Naive B cell (primary cell): ENCODE measurements at regions not wholly inside any gene's neighbourhood (a gene's known extent, or its start where the extent isn't known, plus 50 kb on each side); places are given as distances from the start of the nearest gene placed in this dataset.
"Not testable (repeated sequence)": the region's sequence is repeated elsewhere in the genome, so short reads cannot be mapped to it uniquely, and the experiment has no call there.

Experiments used
- ATAC-seq, 2 donors: fragments of 150-1000 bp; cut with Tn5 transposase; 2 replicates each; pipeline ENCODE4 v1.10.0; 2021; ENCODE audit warnings: low read depth in 2 of 2, mild to moderate bottlenecking in 2 of 2, moderate library complexity in 2 of 2
- DNase-seq: peaks from one replicate; pipeline ENCODE4 v3.0.0; 2022
- H3K27ac Mint-ChIP-seq, 6 donors: one replicate each; pipeline ENCODE4 v1.8.0; 2020 to 2022; ENCODE audit warnings: mild to moderate bottlenecking in 6 of 6, mixed read lengths in 6 of 6, moderate library complexity in 5 of 6, inconsistent platforms in 2 of 6
- H3K27me3 Mint-ChIP-seq, 3 donors: one replicate each; pipeline ENCODE4 v1.8.0; 2021 to 2022; ENCODE audit warnings: mixed read lengths in 3 of 3, mild to moderate bottlenecking in 1 of 3
- H3K36me3 Mint-ChIP-seq, 2 donors: one replicate each; pipeline ENCODE4 v1.8.0; 2020 to 2022; ENCODE audit warnings: mixed read lengths in 2 of 2, inconsistent platforms in 1 of 2, mild to moderate bottlenecking in 1 of 2
- H3K4me1 Mint-ChIP-seq, 3 donors: one replicate each; pipeline ENCODE4 v1.8.0; 2020 to 2022; ENCODE audit warnings: mixed read lengths in 3 of 3, inconsistent platforms in 1 of 3, mild to moderate bottlenecking in 1 of 3, moderate library complexity in 1 of 3
- H3K4me3 Mint-ChIP-seq, 8 donors: one replicate each; pipeline ENCODE4 v1.8.0; 2020 to 2022; ENCODE audit warnings: mild to moderate bottlenecking in 8 of 8, mixed read lengths in 8 of 8, moderate library complexity in 8 of 8, inconsistent platforms in 2 of 8
- H3K9me3 Mint-ChIP-seq, 7 donors: one replicate each; pipeline ENCODE4 v1.8.0; 2020 to 2022; ENCODE audit warnings: mixed read lengths in 7 of 7, mild to moderate bottlenecking in 5 of 7, inconsistent platforms in 2 of 7, moderate library complexity in 1 of 7

DNA sequence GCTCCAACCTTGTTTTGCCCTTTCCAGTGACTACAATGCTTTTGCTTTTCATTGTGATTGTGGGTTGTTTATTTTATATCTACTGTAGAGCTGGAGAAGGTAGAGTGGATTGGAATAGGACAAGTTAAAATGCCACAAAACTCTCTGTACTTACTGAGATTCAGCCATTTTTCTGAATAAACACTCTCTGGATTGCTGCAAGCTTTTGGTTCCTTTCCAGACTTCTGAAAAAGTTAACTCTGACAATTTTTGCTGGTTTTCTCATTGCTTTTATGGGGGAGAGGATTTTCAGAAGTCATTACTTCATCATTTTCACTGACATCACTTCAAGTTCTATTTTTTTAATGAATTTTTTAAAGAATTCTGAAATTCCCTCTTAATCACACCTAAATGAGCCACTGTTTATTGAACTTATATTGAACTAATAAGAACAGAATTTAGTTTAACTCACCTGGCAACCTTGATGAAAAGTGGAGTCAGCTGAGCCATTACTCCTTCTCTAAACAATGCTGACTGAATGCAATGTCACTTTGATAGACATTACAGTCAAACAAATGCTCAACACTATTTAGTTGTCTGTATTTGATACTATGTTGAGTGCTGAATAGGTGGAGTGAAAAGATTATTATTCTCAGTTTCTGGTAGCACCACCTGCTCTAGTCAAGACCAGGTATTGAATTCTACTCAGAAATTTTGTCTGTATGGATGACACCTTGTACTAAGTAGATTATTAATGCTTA lies 303.5 kb downstream of the DLEU7 start:
- Mint-ChIP-seq H3K9me3 (peaks cover 10 to 40% (median 36%) of the 10 kb centered on the region in 7 donors), H3K4me3 (no peak overlapping the region), H3K4me1 (no peaks in the 10 kb centered on the region), H3K27ac (no peak overlapping the region), H3K27me3 (no peaks in the 10 kb centered on the region), H3K36me3 (peaks cover 12 to 28% of the 10 kb centered on the region in 2 donors)
- ATAC-seq (no peak), DNase-seq (no peak)

DNA sequence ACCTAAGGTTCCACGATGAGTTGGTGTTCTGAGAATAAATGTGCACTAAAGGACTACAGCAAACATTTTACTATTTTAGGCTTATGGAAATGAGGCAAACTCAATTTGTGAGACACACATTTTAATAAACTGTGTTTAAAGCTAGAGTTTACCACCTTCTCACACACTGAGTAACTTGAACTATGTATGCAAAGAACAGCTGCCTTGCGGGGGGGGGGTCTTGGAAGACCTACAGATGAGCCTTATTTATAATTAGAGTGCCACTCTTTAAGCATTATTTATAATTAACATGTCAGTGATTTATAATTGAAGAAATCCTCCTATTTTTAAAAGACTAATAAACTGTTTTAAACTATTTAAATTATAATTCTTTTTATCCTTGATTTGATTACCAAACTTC lies 300.4 kb downstream of the DLEU7 start:
- Mint-ChIP-seq H3K27ac (no peak overlapping the region), H3K27me3 (no peaks in the 10 kb centered on the region), H3K36me3 (peaks cover 5 to 9% of the 10 kb centered on the region in 2 donors), H3K4me3 (no peak overlapping the region), H3K4me1 (peaks cover 0 to 3% (median 0%) of the 10 kb centered on the region in 3 donors), H3K9me3 (peaks cover 0 to 16% (median 11%) of the 10 kb centered on the region in 7 donors)
- no peak for DNase-seq
- ATAC-seq, result no peak

DNA sequence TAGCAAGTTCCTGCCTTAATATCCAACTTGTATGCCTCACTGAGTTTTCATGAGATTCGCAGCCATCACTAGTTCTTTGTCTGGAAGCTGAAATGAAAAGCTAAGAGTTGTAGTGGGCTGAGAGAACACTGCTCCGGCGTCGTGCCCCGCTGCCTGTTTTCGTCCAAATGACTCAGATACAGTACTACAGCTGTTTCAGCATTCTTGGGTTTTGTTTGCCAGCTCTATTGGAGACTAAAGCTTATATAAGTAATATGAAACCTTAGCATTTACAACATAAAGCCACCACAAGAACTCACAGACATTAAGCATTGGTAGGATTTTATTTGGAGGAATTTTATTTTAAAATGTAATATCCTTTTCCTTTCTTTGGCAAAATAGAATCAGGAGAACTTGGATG lies 299.7 kb downstream of the DLEU7 start:
- Mint-ChIP-seq H3K4me3 (no peak overlapping the region), H3K27me3 (no peaks in the 10 kb centered on the region), H3K36me3 (peaks cover 4 to 5% of the 10 kb centered on the region in 2 donors), H3K27ac (peak overlapping the region in 1 of 6 donors; percentile 78), H3K9me3 (peaks cover 0 to 12% (median 5%) of the 10 kb centered on the region in 7 donors), H3K4me1 (peaks cover 0 to 8% (median 2%) of the 10 kb centered on the region in 3 donors)
- no peak for DNase-seq
- ATAC-seq, result no peak

DNA sequence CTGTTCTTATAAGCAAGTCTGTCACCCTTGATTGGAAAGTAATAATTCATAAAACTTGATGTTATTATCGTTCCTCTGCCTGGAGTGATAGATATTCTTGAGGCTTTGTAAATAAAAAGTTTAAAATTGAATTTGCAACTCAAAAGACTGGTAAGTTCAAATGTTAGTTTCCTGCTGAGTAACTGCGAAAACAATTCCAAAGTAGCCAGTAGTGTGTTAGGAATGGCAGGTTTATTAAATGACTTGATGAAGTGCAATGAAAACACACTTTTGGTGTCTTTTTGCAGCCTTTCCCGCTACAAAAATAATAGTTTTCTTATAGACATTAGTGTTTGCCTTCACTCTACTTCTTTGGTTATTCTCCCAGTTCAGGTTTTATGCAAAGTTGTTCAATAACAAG lies 299.3 kb downstream of the DLEU7 start:
- no peaks in the 10 kb centered on the region for H3K27me3 Mint-ChIP-seq
- peaks cover 0 to 8% (median 2%) of the 10 kb centered on the region in 7 donors for H3K9me3 Mint-ChIP-seq
- no peak overlapping the region for H3K4me3 Mint-ChIP-seq
- H3K36me3 Mint-ChIP-seq, result peaks cover 0 to under 1% of the 10 kb centered on the region in 2 donors
- H3K4me1 Mint-ChIP-seq, result peaks cover 0 to 12% (median 6%) of the 10 kb centered on the region in 3 donors
- DNase-seq (no peak), ATAC-seq (no peak)
- H3K27ac Mint-ChIP-seq, result no peak overlapping the region

DNA sequence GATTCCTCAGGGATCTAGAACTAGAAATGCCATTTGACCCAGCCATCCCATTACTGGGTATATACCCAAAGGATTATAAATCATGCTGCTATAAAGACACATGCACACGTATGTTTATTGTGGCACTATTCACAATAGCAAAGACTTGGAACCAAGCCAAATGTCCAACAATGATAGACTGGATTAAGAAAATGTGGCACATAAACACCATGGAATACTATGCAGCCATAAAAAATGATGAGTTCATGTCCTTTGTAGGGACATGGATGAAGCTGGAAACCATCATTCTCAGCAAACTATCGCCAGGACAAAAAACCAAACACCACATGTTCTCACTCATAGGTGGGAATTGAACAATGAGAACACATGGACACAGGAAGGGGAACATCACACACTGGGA lies 296.3 kb downstream of the DLEU7 start:
- not testable (repeated sequence) for H3K4me3 Mint-ChIP-seq, DNase-seq, H3K27ac Mint-ChIP-seq, H3K9me3 Mint-ChIP-seq, H3K27me3 Mint-ChIP-seq, ATAC-seq, H3K36me3 Mint-ChIP-seq
- H3K4me1 Mint-ChIP-seq, result peaks cover 6 to 19% (median 17%) of the 10 kb centered on the region in 3 donors

DNA sequence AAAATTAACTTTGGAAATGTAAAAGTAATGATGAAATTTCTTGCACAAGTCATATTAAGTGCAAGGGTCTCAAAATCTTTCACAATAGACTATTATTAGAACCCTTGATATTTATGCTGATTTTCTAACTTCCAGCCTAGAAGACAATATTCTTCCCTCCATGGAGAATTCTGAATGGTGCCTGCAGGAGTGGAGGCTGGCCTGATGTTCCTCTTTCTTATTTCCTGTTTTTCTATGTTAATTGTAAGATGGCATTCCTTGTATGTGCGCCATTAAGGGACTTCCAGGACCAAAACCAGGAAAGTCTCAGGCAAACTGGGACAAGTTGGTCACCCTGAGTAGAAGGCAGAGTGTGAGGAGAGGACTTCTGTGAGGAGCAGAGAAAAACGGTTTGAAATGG lies 294.9 kb downstream of the DLEU7 start:
- peaks cover 6 to 19% (median 17%) of the 10 kb centered on the region in 3 donors for H3K4me1 Mint-ChIP-seq
- DNase-seq (no peak), ATAC-seq (no peak)
- H3K27ac Mint-ChIP-seq, result peak overlapping the region in 1 of 6 donors; percentile 80
- peaks cover 0 to 7% (median 2%) of the 10 kb centered on the region in 7 donors for H3K9me3 Mint-ChIP-seq
- no peak overlapping the region for H3K4me3 Mint-ChIP-seq
- peaks cover 0 to under 1% of the 10 kb centered on the region in 2 donors for H3K36me3 Mint-ChIP-seq
- no peaks in the 10 kb centered on the region for H3K27me3 Mint-ChIP-seq

DNA sequence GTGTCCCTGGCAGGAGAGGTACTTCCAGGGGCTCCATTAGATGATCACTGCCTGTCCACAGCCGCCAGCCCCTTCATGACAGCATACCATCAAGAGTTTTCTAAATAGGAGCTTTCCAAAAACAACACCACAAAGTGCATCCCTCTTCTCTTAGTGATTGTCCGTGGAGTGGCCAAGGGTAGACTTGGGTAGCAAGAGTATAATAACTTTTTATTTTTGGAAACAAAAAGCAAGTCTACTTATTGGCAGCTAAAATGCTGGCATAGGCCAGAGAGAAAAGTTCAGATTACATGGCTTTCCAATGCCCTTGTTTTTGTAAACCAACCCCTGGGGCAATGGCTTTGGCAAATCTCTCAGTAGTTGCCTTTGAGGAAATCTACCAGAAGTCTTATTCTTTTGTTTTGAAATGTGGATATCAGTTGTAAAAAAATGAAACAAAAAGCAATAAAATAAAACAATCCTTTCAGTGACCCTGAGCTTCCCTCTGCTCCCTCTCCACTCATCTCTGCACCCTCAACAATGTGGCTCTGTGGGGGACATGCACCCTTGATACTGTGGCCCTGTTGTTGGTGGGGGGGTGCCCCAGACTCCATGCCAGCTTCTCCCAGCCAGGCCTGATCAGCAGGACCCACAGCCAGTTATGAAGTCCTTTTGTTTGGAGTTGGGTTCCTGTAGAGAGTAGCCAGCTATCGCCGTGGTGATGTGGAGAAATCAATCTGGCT lies 294.1 kb downstream of the DLEU7 start:
- peaks cover 0 to 6% of the 10 kb centered on the region in 2 donors for H3K36me3 Mint-ChIP-seq
- H3K27me3 Mint-ChIP-seq, result no peaks in the 10 kb centered on the region
- no peak for ATAC-seq
- peaks cover 6 to 19% (median 17%) of the 10 kb centered on the region in 3 donors for H3K4me1 Mint-ChIP-seq
- H3K27ac Mint-ChIP-seq, result no peak overlapping the region
- no peak for DNase-seq
- H3K9me3 Mint-ChIP-seq, result peaks cover 0 to 7% (median 2%) of the 10 kb centered on the region in 7 donors
- H3K4me3 Mint-ChIP-seq, result no peak overlapping the region

DNA sequence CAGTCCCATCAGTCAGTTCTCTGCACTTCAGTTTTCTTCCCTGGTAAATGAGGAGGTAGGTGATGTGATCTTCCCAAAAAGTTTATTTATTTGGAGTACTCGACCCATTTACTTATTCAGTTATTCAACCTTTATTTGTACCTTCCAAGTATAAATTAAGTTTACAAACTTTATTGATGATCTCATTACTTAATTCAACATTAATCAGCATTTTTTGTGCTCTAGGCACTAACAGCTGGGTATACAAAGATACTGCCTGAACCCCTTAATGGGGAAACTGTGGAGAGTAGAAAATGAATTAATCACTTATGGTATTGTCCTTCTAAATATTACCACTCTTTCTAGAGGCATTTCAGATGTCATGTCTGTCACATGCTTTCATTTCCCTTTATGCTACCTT lies 293.3 kb downstream of the DLEU7 start:
- no peak for ATAC-seq
- peaks cover 0 to 7% (median 2%) of the 10 kb centered on the region in 7 donors for H3K9me3 Mint-ChIP-seq
- DNase-seq, result no peak
- H3K27me3 Mint-ChIP-seq, result no peaks in the 10 kb centered on the region
- no peak overlapping the region for H3K4me3 Mint-ChIP-seq
- H3K4me1 Mint-ChIP-seq, result peaks cover 6 to 19% (median 17%) of the 10 kb centered on the region in 3 donors
- H3K36me3 Mint-ChIP-seq, result peaks cover 0 to 6% of the 10 kb centered on the region in 2 donors
- no peak overlapping the region for H3K27ac Mint-ChIP-seq

DNA sequence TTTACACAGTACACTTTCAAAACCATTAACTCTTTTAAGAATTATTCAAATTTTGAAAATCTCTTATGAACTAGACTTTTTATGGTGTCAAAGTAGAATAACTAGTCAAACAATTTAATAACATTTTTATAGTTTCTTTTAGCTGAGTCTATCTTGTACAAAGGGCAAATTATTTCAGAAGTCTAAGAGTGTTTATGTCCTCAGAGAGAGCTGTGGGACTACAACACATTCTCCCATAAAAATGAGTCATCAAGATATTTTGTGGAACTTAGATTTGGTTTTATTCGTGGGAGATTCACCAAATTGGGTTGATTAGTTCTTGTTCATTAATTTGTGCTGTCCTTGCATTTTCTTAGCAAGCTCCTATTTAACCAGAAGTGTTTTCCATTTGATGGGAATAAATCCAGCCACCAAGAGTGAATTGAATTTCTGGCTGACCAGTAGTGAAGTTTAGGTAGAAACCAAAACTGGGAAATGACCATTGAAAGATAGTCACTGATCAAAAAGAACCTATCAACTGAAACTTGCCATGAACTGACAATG lies 291.0 kb downstream of the DLEU7 start:
- Mint-ChIP-seq H3K27me3 (no peaks in the 10 kb centered on the region), H3K4me3 (no peak overlapping the region), H3K27ac (no peak overlapping the region), H3K4me1 (peaks cover 6 to 19% (median 17%) of the 10 kb centered on the region in 3 donors), H3K36me3 (peaks cover 0 to 6% of the 10 kb centered on the region in 2 donors), H3K9me3 (peaks cover 0 to 7% (median 2%) of the 10 kb centered on the region in 7 donors)
- ATAC-seq (no peak), DNase-seq (no peak)

DNA sequence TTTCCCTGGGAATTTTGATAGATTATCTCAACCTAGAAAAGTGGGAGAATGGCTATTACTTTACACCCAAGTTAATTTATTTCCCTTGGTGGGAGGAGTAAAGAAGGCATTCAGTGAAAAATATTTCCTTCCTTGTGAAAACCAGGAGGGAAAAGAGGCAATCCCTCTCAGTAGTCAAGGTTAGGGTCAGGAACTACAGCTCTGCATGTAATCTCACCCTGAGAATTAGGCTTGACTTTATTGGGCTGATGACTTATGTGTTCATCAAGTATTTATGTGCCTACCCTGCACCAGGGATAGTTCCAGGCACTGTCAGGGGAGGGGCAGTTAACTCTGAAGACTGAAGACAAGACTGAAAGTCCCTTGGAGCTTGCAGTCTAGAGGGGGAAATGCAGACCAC lies 281.8 kb downstream of the DLEU7 start:
- Mint-ChIP-seq H3K9me3 (peaks cover 0 to 10% (median 6%) of the 10 kb centered on the region in 7 donors), H3K27ac (no peak overlapping the region), H3K4me1 (peaks cover 0 to 15% (median 10%) of the 10 kb centered on the region in 3 donors), H3K27me3 (no peaks in the 10 kb centered on the region), H3K36me3 (peaks cover 2 to 5% of the 10 kb centered on the region in 2 donors), H3K4me3 (no peak overlapping the region)
- ATAC-seq (no peak), DNase-seq (no peak)

DNA sequence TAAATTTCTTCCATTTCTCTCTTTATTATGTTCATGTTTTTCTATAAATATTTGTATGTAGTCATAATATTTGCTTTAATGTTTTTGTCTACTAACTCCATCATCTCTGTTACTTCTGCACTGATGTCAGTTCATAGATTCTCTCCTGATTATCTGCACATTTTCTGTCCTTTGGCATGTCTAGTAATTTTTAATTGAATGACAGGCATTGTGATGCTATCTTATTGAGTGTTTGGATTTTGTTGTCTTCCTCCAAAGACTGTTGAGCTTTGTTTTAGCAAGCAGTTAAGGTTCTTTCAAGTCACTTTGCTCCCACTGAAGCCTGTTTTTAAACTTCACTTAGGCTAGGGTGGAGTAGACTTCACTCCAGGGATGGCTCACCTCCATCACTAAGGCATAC lies 276.8 kb downstream of the DLEU7 start:
- Mint-ChIP-seq H3K4me1 (no peaks in the 10 kb centered on the region), H3K9me3 (peaks cover 5 to 28% (median 18%) of the 10 kb centered on the region in 7 donors), H3K36me3 (peaks cover 14 to 18% of the 10 kb centered on the region in 2 donors), H3K27ac (no peak overlapping the region), H3K4me3 (no peak overlapping the region), H3K27me3 (no peaks in the 10 kb centered on the region)
- DNase-seq (no peak), ATAC-seq (no peak)

DNA sequence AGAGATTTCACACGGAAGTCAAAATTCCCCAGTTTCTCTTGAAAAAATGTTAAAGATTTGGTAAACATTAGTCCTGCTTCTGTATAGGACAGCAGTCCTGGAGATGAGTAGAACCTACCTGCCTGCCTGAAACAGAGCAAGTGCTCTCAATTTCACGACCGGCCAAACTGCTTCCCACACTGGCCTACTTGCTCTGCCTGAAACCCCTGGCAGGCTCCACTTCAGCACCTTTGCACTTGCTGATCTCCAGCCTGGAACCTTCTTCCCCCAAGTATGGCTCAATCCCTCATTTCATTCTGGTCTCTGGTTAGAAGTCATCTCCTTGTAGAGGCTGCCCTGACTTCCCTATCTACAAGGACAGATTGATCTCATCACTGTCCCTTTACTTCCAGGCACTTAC lies 271.4 kb downstream of the DLEU7 start:
- Mint-ChIP-seq H3K27me3 (no peaks in the 10 kb centered on the region), H3K27ac (peak overlapping the region in 1 of 6 donors; percentile 32), H3K36me3 (peaks cover 9 to 13% of the 10 kb centered on the region in 2 donors), H3K4me1 (peaks cover 5 to 25% (median 12%) of the 10 kb centered on the region in 3 donors), H3K9me3 (peaks cover 1 to 20% (median 12%) of the 10 kb centered on the region in 7 donors), H3K4me3 (peak overlapping the region in 2 of 8 donors; percentile 18 to 25)
- DNase-seq (no peak), ATAC-seq (no peak)

DNA sequence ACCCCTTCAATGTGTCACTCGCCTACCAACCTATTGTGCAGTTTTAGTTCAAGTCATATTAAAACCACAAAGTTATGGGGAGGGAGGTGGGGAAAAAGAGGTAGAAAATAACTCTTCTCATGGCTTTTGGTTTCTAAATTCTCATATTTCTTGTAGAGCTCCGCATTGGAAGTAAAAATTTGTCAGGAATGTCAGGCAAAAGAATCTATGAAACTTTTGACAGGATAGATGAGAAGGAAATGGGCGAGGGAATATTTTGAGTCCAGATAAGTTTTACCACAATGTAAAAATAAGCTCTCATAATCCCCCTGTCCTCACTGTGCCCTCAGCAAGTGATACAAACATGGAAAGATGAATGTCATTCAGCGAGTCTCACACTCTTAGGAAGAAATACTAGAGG lies 270.4 kb downstream of the DLEU7 start:
- H3K4me3 Mint-ChIP-seq, result no peak overlapping the region
- H3K36me3 Mint-ChIP-seq, result peaks cover 0 to 8% of the 10 kb centered on the region in 2 donors
- H3K27ac Mint-ChIP-seq, result peak overlapping the region in 1 of 6 donors; percentile 29
- no peaks in the 10 kb centered on the region for H3K27me3 Mint-ChIP-seq
- peaks cover 0 to 14% (median 8%) of the 10 kb centered on the region in 7 donors for H3K9me3 Mint-ChIP-seq
- peaks cover 5 to 25% (median 12%) of the 10 kb centered on the region in 3 donors for H3K4me1 Mint-ChIP-seq
- ATAC-seq (no peak), DNase-seq (no peak)
